HG03196 (cell line): ENCODE measurements at regions not wholly inside any gene's neighbourhood (a gene's known extent, or its start where the extent isn't known, plus 50 kb on each side); places are given as distances from the start of the nearest gene placed in this dataset.
"Not testable (repeated sequence)": the region's sequence is repeated elsewhere in the genome, so short reads cannot be mapped to it uniquely, and the experiment has no call there.

Source experiments
- ATAC-seq: cut with Tn5 transposase; IDR thresholded peaks from one replicate; pipeline ENCODE4 v1.9.1; 2021; ENCODE audit not compliant: unreplicated experiment

DNA sequence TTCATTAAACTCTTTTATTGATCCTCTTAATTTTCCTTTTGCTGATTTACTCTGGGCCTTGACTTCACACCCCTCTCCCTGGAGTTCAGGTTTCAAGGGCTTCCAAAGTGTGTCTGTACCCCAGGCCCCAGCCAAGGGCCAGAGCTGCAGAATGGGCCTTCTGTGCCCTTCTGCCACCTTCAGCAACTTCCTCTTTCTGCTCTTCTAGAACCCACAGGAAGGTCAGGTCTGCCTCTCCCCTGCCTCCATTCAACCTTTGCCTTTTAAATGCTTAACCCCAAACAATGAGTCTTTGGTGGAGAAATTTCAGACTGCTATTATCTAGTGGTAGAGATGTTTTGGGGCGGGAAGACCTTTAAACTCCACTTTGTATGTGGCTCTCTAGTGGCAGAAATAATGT is 63.1 kb downstream of the TSN start:
- no peak for ATAC-seq

DNA sequence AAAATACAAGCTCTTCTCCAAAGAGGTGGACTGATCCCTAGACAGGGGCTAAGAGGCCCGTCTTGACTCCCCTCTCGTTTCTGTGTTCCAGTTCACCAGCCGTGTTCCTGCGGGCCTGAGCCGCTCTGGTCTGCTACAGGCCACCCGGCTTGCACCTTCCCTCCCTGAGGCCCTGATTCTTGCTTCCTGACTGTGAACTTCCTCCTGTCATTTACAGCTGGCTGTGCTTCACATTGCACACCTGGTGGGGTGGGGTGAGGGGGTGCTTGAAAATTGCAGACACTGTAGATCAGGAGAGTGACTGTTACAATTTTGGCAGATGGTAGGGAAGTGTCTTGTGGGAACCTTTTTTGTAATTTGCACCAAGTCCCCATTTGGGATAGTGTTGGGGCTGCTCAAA is 64.4 kb downstream of the TSN start:
- no peak for ATAC-seq

DNA sequence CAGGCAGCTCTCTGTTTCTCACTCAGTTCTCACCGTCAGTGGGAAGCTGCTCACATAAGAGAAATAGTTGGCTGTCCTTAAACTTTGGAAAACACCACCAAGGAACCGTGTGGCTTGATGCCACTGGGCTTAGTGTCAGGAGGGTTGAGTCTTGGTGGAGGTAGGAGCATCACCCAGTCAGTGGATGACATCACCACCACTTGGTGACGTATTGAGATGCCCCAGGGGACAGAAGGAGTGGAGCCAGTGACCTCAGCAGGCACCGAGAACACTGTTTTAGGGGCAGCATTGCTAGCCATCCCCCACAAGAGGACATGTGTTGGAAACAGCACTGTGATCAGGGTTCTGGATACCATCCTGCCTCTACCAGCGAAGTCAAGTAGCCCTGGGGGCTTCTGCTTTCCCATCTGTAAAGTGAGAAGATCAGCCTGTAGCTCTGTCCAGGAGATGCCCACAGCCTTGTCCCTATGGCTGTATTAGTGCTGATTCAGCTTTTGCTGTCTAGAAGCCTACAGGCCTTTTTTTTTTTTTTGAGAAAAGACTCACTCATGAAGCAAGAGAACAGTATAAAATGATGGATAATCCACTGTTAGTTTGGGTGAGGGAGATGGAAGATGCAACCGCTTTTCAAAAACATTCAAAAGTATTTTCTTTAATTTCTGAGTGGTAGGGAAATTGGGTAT is 66.2 kb downstream of the TSN start:
- ATAC-seq = no peak

DNA sequence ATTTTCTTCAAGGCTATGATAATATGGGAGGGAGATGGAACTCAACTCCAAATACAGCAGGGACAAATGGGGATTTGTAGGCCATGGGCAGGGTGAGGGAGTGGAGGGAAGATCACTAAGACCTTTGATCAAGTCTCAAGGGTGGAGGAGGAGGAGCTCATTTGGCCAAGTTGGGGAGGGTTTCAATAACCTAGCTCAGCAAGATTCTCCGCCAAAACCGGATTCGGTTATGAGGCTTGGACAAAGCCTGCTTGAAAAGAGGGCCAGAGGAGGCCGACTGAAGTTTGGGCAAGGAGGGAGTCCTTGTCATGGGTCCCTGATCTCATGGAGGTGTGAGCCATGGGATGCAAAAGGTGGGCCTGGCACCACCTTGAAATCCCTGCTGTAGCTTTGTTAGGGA is 68.8 kb downstream of the TSN start:
- no peak for ATAC-seq

DNA sequence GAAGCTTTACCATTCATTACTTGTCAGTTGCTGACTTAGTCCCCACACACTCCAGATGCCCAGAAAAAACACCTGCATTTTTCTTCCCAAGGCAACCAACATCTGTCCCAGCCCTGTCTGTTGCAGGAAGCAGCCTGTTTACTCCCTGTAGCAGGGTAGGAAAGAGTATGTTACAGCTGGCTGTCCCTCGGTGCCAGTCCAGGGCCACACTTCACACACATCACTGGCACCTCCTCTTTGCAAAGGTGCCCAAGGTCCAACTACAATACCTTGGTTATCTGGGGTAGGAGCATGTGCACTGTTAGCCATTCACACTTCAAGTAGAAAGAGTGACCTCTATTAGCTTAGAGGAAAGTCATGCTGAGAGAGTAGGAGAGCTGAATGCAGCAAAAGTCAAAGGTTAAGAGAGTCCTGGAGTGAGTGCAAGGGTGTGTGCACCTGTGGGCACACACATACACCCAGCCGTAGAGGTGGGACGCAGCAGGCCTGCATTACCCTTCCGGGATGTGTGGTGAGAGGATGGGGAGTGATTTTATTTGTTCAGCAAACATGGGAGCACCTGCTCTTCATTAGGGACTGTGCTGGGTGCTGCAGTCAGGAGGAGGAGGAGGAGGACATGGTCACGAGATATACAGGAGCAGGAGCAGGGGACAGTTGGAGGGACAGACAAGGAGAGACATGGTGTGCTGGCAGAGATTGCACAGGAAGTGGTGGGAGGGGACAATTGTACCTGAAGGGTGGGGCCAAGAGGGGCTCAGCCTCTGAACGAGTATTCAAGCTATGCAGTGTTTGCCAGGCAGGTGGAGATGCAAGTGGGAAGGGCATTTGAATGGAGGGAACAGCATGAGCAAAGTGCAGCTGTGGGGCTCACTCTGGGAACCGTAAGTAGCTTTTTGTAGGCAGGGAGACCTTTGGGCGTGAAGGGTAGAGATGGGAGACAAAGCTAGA is 69.8 kb downstream of the TSN start:
- ATAC-seq = no peak

DNA sequence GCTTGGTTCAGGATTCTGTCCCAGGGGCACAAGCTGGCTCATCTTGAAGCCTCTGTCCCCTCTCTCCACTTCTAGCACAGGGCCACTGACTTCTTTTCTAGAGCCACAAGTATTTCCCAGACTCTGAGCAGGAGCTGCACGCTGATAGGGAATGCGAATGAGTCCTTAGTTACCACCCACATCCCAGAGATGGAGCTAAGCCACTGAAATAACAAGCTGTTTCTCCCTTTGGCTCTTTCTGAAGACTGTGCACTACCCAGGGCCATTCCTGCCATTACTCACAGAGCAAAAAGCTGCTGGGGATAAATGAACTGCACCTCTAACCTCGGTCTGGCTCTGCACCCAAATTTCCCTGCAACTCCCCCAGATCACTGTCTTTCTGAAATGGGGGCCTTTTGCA is 70.6 kb downstream of the TSN start:
- ATAC-seq = no peak

DNA sequence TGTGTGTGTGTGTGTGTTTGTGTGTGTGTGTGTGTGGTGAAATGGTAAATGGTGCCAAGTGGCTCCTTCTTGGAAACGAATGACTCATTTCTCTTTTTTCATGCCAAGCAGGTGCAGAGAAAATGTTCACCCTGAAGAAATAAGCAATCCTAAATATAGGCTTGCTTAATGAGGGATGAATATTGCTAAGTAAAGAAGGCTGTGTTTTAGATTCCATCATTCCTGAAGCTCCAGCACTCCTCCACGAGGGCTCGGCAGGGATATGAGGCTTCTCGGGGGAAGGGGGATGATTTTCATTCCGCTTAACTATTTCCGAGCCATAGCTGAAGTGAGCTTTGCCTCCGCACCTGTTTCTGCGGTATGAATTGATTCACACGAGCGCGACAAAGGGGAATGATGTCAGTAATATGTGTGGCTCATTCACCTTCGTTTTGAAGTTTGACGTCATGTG is 72.9 kb downstream of the TSN start:
- no peak for ATAC-seq

DNA sequence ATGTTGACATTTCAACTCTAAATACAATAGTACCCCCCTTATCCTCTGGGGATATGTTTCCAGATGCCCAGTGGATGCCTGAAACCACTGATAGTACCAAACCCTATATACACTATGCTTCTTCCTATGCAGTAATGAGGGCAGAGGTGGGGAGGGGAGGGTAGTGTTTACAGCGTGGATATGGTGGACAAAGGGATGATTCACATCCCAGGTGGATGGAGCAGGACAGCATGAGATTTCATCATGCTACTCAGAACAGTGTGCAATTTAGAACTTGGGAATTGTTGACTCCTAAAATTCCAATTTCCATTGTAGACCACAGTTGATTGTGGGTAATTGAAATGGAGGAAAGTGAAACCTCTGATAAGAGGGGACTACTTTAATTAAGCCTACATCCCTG is 75.4 kb downstream of the TSN start:
- no peak for ATAC-seq

DNA sequence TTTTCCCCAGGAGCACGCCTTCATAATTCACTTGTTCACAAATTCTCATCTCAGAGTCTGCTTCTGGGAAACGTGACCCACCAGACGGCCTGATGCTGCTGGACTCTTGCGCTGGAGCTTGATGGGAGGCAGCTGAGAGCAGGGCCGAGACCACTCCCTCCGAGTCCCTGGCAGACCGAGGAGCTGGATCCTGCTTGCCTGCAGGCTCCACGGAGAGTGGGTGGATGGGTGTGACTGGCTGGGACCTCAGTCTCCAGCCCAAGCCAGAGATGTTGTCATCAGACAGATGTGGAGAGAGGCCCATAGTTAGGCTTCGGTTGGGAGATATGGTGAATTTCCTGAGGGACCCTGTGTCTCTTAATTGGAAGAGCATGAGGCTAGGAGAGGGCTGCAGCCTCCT is 76.4 kb downstream of the TSN start:
- no peak for ATAC-seq

DNA sequence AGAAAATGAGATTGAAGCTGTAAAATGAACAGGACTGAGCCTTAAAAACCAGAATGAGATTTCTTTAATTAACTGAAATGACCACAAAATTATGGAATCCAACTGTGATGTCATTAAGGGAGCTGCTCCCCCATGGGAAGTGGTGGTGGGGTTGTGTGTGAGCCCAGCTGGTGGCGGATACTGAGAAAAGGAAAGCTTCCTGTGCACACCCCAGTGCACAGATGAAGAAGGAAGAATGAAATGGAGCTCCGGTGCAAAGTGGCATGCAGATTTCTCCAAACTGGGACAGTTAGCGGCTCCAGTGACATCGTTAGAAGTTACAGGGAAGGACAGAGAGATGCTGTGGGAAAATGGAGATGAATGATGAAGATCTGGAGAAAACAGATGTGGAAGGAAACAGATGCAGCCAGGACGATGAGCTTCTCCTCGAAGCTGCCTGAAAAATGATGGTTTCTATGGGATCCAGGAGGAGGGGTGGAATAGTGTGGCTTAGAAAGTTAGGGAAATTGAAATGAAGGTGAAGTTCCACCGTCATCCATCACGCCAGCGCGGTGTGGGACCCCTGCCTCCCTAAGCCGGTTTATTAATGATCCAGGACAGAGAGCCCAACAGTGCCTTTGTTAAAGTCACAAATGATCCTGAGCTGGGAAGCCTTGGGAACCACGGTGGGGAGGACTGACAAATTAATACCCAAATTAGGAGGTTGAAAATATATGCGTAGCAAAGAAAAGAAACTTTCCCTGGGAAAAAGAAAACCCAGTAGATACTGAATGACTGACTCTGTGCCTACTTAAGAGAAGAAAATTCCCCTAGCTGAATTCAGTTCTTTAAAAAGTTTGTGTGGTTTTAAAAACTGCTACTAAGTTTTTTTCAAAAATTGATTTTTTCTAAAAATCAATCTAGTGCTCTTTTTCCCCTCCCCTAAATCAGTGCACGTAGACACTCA is 77.2 kb downstream of the TSN start:
- ATAC-seq = no peak

DNA sequence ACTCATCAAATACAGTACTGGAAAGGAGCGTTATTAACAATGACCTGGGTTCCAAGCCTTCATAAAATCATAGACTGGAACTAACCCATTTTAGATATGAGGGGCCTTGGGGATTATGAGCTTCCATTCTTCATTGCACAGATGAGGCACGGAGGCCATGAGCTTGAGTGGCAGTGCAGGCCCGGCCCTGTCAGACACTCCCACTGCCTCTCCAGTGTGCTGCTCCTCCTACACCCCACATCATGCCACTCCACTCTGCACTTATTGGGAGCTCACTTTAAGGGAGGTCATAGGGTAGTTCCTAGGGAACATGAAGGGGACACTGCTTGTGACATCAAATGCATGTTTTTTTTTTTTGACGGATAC is 77.9 kb downstream of the TSN start:
- no peak for ATAC-seq

DNA sequence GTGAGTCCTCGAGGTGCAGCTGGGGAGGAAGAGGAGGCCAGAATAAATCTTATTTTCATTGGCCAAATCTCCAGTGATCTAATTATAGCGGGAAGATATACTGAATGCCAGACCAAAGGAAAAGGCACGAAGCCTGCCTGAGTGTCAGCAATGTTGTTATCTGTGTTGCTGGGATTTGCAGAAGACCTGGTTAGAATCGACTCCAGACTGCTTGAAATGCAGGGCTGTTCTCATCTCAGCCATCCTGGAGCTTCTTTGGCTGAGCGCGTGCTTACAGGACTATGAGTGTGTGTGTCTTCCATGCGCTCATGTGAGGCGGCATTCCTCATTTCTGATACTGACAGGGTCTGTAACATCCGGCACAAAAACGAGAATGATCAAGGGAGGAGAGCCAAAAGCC is 81.2 kb downstream of the TSN start:
- no peak for ATAC-seq

DNA sequence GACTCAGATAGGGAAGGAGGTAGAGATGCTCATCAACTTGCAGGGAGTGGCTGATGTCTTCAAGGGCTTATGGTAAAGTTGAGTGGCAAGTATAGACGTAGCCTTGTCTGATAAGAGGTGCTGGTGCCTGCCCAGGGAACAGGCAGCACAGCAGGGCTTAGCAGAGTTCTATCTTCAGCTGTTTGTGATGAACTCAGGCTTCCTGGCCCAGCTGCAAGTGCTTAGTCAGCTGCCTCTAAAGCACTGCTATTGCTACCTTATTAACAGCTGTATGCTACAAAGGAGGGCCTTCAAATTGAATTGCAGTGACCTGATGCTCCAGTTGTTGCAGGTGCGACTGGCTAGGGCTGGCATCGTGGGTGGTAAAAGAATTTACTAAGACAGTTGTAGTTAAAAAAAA is 82.1 kb downstream of the TSN start:
- no peak for ATAC-seq

DNA sequence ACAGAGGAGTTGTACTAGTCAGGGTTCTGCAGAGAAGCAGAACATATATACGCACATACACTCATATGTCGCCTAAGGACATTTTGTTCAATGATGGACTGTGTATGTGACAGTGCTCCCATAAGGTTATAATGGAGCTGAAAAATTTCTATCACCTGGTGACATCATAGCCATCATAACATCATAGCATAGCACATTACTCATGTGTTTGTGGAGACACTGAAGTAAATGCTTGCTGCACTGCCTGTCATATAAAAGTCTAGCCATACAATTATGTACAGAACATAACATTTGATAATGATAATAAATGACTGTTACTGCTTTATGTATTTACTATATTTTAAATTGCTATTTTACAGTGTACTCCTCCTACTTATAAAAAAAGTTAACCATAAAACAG is 83.1 kb downstream of the TSN start:
- no peak for ATAC-seq

DNA sequence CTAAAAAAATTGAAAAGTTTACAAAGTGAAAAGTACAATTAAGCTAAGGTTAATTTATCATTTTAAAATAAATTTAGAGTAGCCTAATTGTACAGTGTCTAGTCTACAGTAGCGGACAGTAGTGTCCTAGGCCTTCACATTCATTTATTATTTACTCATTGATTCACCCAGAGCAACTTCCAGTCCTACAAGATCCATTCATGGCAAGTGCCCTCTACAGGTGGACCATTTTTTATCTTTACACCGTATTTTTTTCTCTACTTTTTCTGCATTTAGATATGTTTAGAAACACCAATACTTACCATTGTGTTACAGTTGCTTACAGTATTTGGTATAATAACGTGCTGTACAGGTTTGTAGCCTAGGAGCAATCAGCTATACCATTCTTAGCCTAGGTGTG is 84.1 kb downstream of the TSN start:
- no peak for ATAC-seq

DNA sequence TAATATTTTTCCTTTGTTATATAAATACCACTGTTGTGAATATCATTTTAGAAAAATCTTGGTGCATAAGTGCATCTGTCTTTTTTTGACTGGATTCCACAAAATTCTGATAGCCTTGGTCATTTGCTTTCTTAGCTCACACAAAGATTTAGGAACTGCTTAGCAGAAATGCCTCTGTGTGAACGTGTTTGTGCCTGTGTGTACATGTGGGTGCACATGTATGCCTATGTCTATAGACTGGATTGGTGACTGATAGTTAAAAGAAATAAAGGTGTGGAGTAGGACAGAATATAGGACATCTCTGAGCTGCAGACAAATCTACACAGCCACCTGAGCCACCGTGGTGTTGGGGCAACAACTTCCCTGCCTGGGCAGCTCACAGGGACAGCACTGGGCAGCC is 93.8 kb downstream of the TSN start:
- ATAC-seq = no peak

DNA sequence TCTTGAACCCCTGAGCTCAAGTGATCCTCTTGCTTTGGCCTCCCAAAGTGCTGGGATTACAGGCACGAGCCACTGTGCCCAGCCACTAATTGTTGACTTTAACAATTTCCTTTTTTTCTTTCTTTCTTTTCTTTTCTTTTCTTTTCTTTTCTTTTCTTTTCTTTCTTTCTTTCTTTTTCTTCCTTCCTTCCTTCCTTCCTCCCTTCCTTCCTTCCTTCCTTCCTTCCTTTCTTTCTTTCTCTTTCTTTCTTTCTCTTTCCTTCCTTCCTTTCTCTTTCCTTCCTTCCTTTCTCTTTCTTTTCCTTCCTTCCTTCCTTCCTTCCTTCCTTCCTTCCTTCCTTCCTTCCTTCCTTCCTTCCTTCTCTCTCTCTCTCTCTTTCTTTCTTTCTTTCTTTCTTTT is 97.7 kb downstream of the TSN start:
- ATAC-seq = not testable (repeated sequence)

DNA sequence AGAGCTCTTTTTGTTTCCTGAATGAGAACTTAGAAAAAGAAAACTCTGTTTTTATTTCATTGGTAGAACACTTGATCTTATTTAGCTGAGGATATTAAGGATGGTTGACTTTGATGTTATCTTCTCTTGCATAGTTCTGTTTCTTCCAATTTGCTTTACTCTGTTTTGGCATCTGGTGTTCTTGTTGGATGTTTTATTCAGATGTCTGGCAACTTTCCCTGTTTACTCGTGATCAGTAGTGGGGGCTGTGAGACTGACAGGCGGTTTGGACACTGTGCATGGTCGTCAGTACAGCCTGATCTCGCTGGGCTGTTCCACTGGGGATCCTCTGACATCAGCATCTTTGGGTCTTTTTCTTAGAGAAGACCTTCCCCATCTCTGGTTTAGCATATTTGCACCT is 100.1 kb downstream of the TSN start:
- no peak for ATAC-seq

DNA sequence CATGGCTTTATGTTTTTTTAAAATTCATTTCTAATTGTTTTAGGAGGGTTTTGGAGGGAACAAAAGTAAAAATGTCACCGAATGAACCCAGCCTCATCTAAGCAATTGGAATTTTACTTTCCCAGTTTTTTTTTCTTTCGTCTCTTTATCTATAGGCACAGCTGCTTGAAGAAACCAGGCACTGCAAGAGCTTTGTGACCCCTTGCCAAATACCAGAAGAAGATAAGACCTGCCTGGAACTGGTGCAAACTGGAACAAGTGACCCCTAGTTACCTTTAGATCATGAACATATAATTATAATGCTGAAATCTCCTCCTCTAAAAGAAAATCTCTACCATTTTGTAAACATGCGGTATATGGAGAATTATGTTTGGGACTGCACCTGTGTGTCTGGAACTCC is 100.9 kb downstream of the TSN start:
- no peak for ATAC-seq

DNA sequence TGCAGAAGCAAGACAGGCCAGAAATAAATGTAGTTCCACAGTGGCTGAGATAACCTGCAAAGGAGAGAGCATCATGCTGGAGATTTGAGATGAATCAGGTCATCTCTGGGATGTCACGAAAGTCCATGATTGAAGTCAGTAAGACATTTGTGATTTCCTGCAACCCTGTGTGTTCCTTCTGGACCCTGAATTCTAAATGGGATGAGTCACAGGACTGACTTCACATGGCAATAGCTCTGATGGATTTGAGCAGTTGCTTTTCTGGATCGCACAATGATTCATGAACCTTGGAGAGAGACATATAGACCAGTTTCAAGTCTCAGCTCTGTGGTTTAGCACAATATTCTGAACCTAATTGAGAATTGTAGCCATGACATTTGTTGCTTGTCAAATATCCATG is 102.9 kb downstream of the TSN start:
- no peak for ATAC-seq

DNA sequence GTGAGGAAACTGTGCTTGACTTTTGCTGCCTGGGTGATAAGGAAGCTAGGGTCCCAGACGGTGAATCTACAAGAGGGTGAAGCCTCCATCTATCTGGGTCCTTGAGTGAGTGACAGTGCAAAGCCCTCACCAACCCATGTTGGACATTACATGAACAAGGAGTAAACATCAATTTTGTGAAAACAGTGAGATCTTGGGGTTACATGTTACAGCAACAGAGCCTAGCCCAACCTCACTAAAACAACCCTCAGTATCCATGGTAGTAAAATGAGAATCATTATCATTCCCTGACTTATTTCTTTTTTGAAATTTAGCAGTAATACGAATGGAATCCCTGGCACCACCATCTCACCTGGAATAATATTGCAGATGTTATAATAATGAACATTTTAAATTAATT is 103.4 kb downstream of the TSN start:
- ATAC-seq = no peak
